PFSK-1 (cell line): ENCODE measurements at regions not wholly inside any gene's neighbourhood (a gene's known extent, or its start where the extent isn't known, plus 50 kb on each side); places are given as distances from the start of the nearest gene placed in this dataset.

Experiments
- FOXP2 ChIP-seq: optimal IDR thresholded peaks from 2 replicates; pipeline ENCODE3; 2011; ENCODE audit warnings: borderline replicate concordance, control low read depth, inconsistent platforms; ENCODE audit not compliant: insufficient read depth; ENCODE audit errors: extremely low read length, extremely low read depth
- POLR2AphosphoS5 ChIP-seq: IDR thresholded peaks from 2 replicates; pipeline ENCODE4 v1.6.1; 2012; ENCODE audit warnings: low read depth, mild to moderate bottlenecking, control low read depth, low read length, moderate library complexity
- SIN3A ChIP-seq: IDR thresholded peaks from 2 replicates; pipeline ENCODE4 v1.6.1; 2012; ENCODE audit warnings: mild to moderate bottlenecking, low read length, moderate library complexity, borderline replicate concordance; ENCODE audit not compliant: insufficient read depth
- TAF1 ChIP-seq: IDR thresholded peaks from 2 replicates; pipeline ENCODE4 v1.6.1; 2012; ENCODE audit warnings: low read length, control low read depth, borderline replicate concordance; ENCODE audit not compliant: insufficient read depth
- TF ChIP-seq, protein P1 (sequence below), 2 experiments: IDR thresholded peaks; 2 replicates each; pipeline versions ENCODE4 v1.6.1 to v1.8.0; 2011 to 2012; ENCODE audit warnings: low read depth in 2 of 2, low read length in 2 of 2, control low read depth in 1 of 2, inconsistent platforms in 1 of 2, mild to moderate bottlenecking in 1 of 2, moderate library complexity in 1 of 2; ENCODE audit not compliant: insufficient read depth in 1 of 2

DNA sequence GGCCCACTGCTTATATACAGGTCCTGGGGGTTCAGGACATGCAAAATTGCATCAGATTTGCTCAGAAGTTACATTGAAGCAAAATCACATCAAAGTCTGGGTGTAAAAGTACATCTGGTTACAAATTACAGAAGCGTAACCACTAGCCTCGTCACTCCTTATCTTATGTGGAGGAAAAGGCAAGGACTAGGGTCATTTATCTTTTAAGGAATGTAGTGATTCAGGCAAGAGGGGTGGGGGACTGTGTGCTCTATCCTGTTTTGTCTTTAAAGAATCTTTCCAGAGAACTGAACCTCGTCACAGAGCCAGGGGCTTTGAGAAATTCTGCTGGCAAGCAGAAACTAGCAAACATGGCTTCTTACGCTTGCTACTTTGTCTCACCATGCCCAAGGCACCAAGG lies 61.1 kb upstream of the RAB4A start:
- TF ChIP-seq, protein P1, sequence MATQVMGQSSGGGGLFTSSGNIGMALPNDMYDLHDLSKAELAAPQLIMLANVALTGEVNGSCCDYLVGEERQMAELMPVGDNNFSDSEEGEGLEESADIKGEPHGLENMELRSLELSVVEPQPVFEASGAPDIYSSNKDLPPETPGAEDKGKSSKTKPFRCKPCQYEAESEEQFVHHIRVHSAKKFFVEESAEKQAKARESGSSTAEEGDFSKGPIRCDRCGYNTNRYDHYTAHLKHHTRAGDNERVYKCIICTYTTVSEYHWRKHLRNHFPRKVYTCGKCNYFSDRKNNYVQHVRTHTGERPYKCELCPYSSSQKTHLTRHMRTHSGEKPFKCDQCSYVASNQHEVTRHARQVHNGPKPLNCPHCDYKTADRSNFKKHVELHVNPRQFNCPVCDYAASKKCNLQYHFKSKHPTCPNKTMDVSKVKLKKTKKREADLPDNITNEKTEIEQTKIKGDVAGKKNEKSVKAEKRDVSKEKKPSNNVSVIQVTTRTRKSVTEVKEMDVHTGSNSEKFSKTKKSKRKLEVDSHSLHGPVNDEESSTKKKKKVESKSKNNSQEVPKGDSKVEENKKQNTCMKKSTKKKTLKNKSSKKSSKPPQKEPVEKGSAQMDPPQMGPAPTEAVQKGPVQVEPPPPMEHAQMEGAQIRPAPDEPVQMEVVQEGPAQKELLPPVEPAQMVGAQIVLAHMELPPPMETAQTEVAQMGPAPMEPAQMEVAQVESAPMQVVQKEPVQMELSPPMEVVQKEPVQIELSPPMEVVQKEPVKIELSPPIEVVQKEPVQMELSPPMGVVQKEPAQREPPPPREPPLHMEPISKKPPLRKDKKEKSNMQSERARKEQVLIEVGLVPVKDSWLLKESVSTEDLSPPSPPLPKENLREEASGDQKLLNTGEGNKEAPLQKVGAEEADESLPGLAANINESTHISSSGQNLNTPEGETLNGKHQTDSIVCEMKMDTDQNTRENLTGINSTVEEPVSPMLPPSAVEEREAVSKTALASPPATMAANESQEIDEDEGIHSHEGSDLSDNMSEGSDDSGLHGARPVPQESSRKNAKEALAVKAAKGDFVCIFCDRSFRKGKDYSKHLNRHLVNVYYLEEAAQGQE (IDR thresholded peaks at IDR 0.05; ENCODE audit: insufficient read depth in 1 of 2, low read depth in 2 of 2, low read length in 2 of 2), result no peak
- TF ChIP-seq FOXP2, result no peak
- no peak for TF ChIP-seq TAF1
- TF ChIP-seq SIN3A, result no peak
- TF ChIP-seq POLR2AphosphoS5, result no peak

GRCh38 chr1:229210844-229211243 lies 60.1 kb upstream of the RAB4A start:
- TF ChIP-seq, protein P1 (IDR thresholded peaks at IDR 0.05; ENCODE audit: insufficient read depth in 1 of 2, low read depth in 2 of 2, low read length in 2 of 2), result no peak
- TF ChIP-seq SIN3A (no peak), TAF1 (no peak), FOXP2 (no peak), POLR2AphosphoS5 (no peak)

DNA sequence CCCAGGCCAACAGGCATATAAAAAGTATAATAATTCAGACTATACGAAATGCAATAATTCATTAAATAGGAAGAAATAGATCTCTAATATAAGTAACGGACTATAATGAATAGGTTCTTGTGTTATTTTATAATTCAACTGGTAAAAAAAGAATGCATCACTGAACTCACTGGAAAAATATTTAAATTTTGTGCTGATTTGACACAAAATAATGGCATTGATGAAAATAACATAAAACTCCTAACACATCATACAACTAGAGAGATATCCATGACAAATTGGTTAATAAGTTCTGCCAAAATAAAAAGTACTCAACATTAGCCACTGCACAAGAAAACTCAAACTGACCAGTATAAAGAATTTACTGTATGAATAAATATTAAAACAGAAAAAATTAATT lies 57.1 kb upstream of the RAB4A start:
- TF ChIP-seq SIN3A, result no peak
- TF ChIP-seq, protein P1 (IDR thresholded peaks at IDR 0.05; ENCODE audit: insufficient read depth in 1 of 2, low read depth in 2 of 2, low read length in 2 of 2), result no peak
- no peak for TF ChIP-seq POLR2AphosphoS5
- TF ChIP-seq TAF1, result no peak
- TF ChIP-seq FOXP2, result no peak

DNA sequence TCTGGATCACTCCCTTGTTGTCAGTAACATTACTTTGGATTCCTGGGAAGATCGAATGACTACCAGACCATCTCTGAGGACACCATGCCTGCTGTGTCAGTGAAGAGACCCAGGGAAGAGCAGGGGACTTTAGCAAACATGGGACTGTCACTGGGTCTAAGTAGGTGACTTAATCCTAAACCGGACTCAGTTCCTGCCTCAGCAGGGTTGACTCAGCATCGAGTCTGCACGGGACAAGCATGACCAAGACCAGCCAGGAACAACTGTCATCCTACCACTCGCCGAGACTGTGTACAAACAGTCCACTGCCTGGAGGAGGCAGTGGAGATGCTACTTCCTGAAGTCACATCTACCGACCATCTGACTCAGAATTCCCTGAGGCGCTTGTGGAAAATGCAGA lies 53.2 kb upstream of the RAB4A start:
- TF ChIP-seq SIN3A (peak; percentile 58; the same call in 1 of the 2 replicates), POLR2AphosphoS5 (no peak), FOXP2 (peak; percentile 48)
- TF ChIP-seq, protein P1 (IDR thresholded peaks at IDR 0.05; ENCODE audit: insufficient read depth in 1 of 2, low read depth in 2 of 2, low read length in 2 of 2), result no peak

GRCh38 chr1:229218612-229219025 lies 52.3 kb upstream of the RAB4A start:
- TF ChIP-seq FOXP2, result no peak
- TF ChIP-seq, protein P1 (IDR thresholded peaks at IDR 0.05; ENCODE audit: insufficient read depth in 1 of 2, low read depth in 2 of 2, low read length in 2 of 2), result no peak
- no peak for TF ChIP-seq SIN3A
- TF ChIP-seq POLR2AphosphoS5, result no peak
- TF ChIP-seq TAF1, result no peak
